B cell (primary cell): ENCODE measurements at regions not wholly inside any gene's neighbourhood (a gene's known extent, or its start where the extent isn't known, plus 50 kb on each side); places are given as distances from the start of the nearest gene placed in this dataset.

Experiments
- ATAC-seq: fragments of 200-7000 bp; cut with Tn5 transposase; one replicate; pipeline ENCODE4 v1.10.0; 2021; ENCODE audit warnings: low read depth, mild to moderate bottlenecking, moderate number of reproducible peaks, moderate library complexity
- CTCF ChIA-PET: fragments of 350-600 bp; sonication (Branson Sonifier 250); formaldehyde crosslinking; loops from one replicate; lab custom pipeline; 2021; ENCODE audit warnings: antibody characterized with exemption, inconsistent platforms; lab: Charles Lee
- POLR2A ChIA-PET: fragments of 350-600 bp; sonication (Branson Sonifier 250); formaldehyde crosslinking; loops from one replicate; lab custom pipeline; 2021; ENCODE audit warnings: antibody characterized with exemption; lab: Charles Lee
- DNase-seq: peaks from one replicate; pipeline ENCODE4 v3.0.0; 2013
- H2AFZ ChIP-seq: 2 replicates; pipeline ENCODE4 v1.6.1; 2012; ENCODE audit warnings: mild to moderate bottlenecking, low read depth, low read length; ENCODE audit not compliant: insufficient read depth, poor library complexity, severe bottlenecking
- H3K27ac ChIP-seq, 2 donors: 1 replicate in 1 of 2; 2 replicates in 1 of 2; pipeline ENCODE4 v1.5.1; 2012 to 2013; ENCODE audit warnings: low read length in 2 of 2, mild to moderate bottlenecking in 2 of 2, moderate library complexity in 1 of 2
- H3K27me3 ChIP-seq, 4 experiments: fragments of 200-600 bp in 1 of 4; sonication (generic) in 1 of 4; replicated peaks in 1 of 4; 1 replicate in 2 of 4; 2 replicates in 2 of 4; pipeline versions ENCODE4 v1.6.1 to v1.7.0; 2013 to 2016; ENCODE audit warnings: low read length in 3 of 4, mild to moderate bottlenecking in 2 of 4, mixed read lengths in 1 of 4, moderate library complexity in 1 of 4; ENCODE audit not compliant: insufficient read depth in 4 of 4, control insufficient read depth in 3 of 4; ENCODE audit errors: control extremely low read depth in 1 of 4
- H3K36me3 ChIP-seq, 2 experiments: replicated peaks in 1 of 2; 1 replicate in 1 of 2; 2 replicates in 1 of 2; pipeline versions ENCODE4 v1.6.1 to v1.7.1; 2013; ENCODE audit warnings: low read length in 1 of 2; ENCODE audit not compliant: insufficient read depth in 2 of 2, control insufficient read depth in 1 of 2; ENCODE audit errors: control extremely low read depth in 1 of 2, extremely low read depth in 1 of 2
- H3K4me1 ChIP-seq, 2 donors: fragments of 200-600 bp in 1 of 2; sonication (generic) in 1 of 2; 1 replicate in 1 of 2; 2 replicates in 1 of 2; pipeline versions ENCODE4 v1.5.1 to v1.6.1; 2013 to 2017; ENCODE audit warnings: low read length in 2 of 2; ENCODE audit not compliant: control insufficient read depth in 2 of 2, insufficient read depth in 2 of 2
- H3K4me2 ChIP-seq: replicated peaks from 2 replicates; pipeline ENCODE3; 2012; ENCODE audit warnings: mild to moderate bottlenecking, low read depth, low read length; ENCODE audit not compliant: poor library complexity, severe bottlenecking
- H3K4me3 ChIP-seq, 5 experiments: fragments of 200-600 bp in 1 of 5; sonication (generic) in 1 of 5; 1 replicate in 3 of 5; 2 replicates in 2 of 5; pipeline versions ENCODE4 v1.5.1 to v1.7.0; 2011 to 2016; ENCODE audit warnings: low read length in 4 of 5, mild to moderate bottlenecking in 4 of 5, low read depth in 2 of 5, control low read depth in 1 of 5, moderate library complexity in 1 of 5; ENCODE audit not compliant: insufficient read depth in 1 of 5; ENCODE audit errors: control extremely low read depth in 1 of 5, extremely low read depth in 1 of 5
- H3K79me2 ChIP-seq: fragments of 200-600 bp; sonication (generic); one replicate; pipeline ENCODE4 v1.6.0; 2016; ENCODE audit warnings: low read length; ENCODE audit not compliant: control insufficient read depth, insufficient read depth
- H3K9ac ChIP-seq: fragments of 200-600 bp; sonication (generic); 2 replicates; pipeline ENCODE4 v1.6.1; 2017; ENCODE audit warnings: mild to moderate bottlenecking, low read length, moderate library complexity
- H3K9me3 ChIP-seq, 3 donors: one replicate each; pipeline versions ENCODE4 v1.6.1 to v1.7.1; 2013; ENCODE audit warnings: low read length in 2 of 3; ENCODE audit not compliant: control insufficient read depth in 2 of 3, insufficient read depth in 1 of 3; ENCODE audit errors: control extremely low read depth in 1 of 3
- H4K20me1 ChIP-seq: 2 replicates; pipeline ENCODE4 v1.6.0; 2012; ENCODE audit warnings: mild to moderate bottlenecking, low read length; ENCODE audit not compliant: insufficient read depth, control insufficient read depth, poor library complexity, severe bottlenecking
- H3K27ac Mint-ChIP-seq: one replicate; pipeline ENCODE4 v1.8.0; 2021; ENCODE audit warnings: mixed read lengths
- H3K27me3 Mint-ChIP-seq: one replicate; pipeline ENCODE4 v1.8.0; 2021; ENCODE audit warnings: mixed read lengths
- H3K4me1 Mint-ChIP-seq: one replicate; pipeline ENCODE4 v1.8.0; 2021; ENCODE audit warnings: mixed read lengths
- H3K4me3 Mint-ChIP-seq: one replicate; pipeline ENCODE4 v1.8.0; 2021; ENCODE audit warnings: mixed read lengths
- H3K9me3 Mint-ChIP-seq: one replicate; pipeline ENCODE4 v1.8.0; 2022; ENCODE audit warnings: mixed read lengths; ENCODE audit not compliant: insufficient read depth
- EZH2 ChIP-seq: IDR thresholded peaks from 2 replicates; pipeline ENCODE4 v1.6.1; 2012; ENCODE audit warnings: borderline replicate concordance, low read depth, mild to moderate bottlenecking, moderate library complexity, low read length; ENCODE audit not compliant: insufficient read depth, poor library complexity, severe bottlenecking
- WGBS: methylation state at CpG from one replicate; pipeline ENCODE4 v1.1.5; 2013; ENCODE audit warnings: missing lambda C conversion rate; ENCODE audit not compliant: insufficient coverage; 5-methylcytosine and 5-hydroxymethylcytosine counted together
- intact Hi-C: fragments of 100-400 bp; cut with micrococcal nuclease; formaldehyde crosslinking; loops from one replicate; pipeline ENCODE4 v1.10.0; 2022
- TF ChIP-seq, protein P1 (sequence below): fragments of 200-600 bp; IDR thresholded peaks from one replicate; pipeline ENCODE4 v1.8.0; 2022; ENCODE audit warnings: antibody characterized with exemption, mild to moderate bottlenecking

DNA sequence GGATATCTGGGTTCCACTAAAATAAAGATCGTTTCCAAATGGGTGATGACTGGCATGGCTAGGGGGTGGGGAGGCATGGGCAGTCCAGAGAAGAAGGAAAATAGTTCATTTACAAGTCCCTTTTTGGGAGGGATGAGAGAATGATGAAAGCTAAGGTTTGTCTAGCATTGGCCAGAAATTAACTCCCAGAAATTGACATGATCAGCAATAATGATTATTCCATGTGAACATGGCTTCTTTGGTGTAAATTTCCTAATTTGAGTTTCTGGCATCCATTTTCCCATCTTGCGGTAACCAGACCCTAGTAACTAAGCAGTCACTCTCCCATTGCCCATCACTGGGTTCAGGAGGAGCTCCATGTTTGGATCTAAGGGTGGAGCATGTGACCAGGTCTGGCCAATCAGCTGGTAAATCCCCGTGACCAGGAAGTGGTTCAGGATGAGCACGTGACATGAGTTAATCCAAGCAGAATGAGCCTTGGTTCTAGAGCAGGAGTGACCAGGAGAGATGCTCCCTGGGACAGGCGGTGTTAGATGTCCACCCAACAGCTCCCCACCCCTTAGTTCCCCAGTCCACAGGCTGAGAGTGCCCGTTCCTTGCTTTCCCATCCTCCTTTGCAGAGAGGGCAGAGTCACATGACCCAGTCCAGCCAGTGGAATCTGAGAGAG, 512.7 kb downstream of the PREX1 start:
- Mint-ChIP-seq H3K27ac (no peak overlapping the region), H3K4me1 (no peaks in the 10 kb centered on the region), H3K9me3 (no peaks in the 10 kb centered on the region), H3K4me3 (no peak overlapping the region), H3K27me3 (peaks cover 25% of the 10 kb centered on the region)
- Histone ChIP-seq H3K9me3 (peaks cover 0 to 4% (median 0%) of the 10 kb centered on the region in 3 donors), H3K36me3 (no peaks in the 10 kb centered on the region), H3K4me1 (no peaks in the 10 kb centered on the region), H3K4me2 (no peak overlapping the region), H3K9ac (no peak overlapping the region), H3K79me2 (no peaks in the 10 kb centered on the region), H4K20me1 (no peaks in the 10 kb centered on the region), H3K27ac (no peak overlapping the region), H2AFZ (no peak overlapping the region), H3K4me3 (no peak overlapping the region), H3K27me3 (peaks cover 0 to 3% (median 0%) of the 10 kb centered on the region in 4 experiments)
- no peak for DNase-seq
- intact Hi-C loops, result no loop called here
- TF ChIP-seq, protein P1, sequence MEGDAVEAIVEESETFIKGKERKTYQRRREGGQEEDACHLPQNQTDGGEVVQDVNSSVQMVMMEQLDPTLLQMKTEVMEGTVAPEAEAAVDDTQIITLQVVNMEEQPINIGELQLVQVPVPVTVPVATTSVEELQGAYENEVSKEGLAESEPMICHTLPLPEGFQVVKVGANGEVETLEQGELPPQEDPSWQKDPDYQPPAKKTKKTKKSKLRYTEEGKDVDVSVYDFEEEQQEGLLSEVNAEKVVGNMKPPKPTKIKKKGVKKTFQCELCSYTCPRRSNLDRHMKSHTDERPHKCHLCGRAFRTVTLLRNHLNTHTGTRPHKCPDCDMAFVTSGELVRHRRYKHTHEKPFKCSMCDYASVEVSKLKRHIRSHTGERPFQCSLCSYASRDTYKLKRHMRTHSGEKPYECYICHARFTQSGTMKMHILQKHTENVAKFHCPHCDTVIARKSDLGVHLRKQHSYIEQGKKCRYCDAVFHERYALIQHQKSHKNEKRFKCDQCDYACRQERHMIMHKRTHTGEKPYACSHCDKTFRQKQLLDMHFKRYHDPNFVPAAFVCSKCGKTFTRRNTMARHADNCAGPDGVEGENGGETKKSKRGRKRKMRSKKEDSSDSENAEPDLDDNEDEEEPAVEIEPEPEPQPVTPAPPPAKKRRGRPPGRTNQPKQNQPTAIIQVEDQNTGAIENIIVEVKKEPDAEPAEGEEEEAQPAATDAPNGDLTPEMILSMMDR, result no peak
- no peak for TF ChIP-seq EZH2
- POLR2A ChIA-PET, result no interaction called here
- 89% methylated on average over 3 of the region's 6 CpGs for WGBS
- CTCF ChIA-PET, result no interaction called here
- ATAC-seq, result no peak

DNA sequence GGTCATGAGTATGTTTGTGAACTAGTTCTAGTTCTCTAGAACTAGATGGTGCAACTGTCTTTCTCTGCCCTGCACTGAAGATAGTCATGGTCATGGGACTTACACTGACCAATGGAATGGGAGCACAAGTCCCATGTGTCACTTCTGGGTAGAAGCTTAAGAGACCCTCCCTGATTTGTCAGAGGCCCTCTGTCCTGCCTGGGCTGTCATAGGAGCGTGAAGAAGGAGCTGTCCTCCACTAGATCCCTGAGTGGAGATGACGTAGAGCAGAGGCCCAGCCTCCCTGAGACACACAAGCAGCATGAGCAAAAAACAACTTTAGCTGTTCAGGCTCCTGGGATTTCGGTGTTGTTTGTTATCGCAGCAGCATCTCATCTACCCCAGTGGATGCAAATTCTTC, 514.5 kb downstream of the PREX1 start:
- Mint-ChIP-seq H3K4me3 (no peak overlapping the region), H3K4me1 (no peaks in the 10 kb centered on the region), H3K27ac (no peak overlapping the region), H3K9me3 (no peaks in the 10 kb centered on the region), H3K27me3 (peaks cover 34% of the 10 kb centered on the region)
- Histone ChIP-seq H3K4me1 (no peaks in the 10 kb centered on the region), H3K79me2 (no peaks in the 10 kb centered on the region), H3K27me3 (peaks cover 0 to 9% (median 0%) of the 10 kb centered on the region in 4 experiments), H3K4me3 (no peak overlapping the region), H4K20me1 (no peaks in the 10 kb centered on the region), H3K9me3 (peaks cover 0 to 6% (median 0%) of the 10 kb centered on the region in 3 donors), H3K27ac (no peak overlapping the region), H3K4me2 (no peak overlapping the region), H3K9ac (no peak overlapping the region), H2AFZ (no peak overlapping the region), H3K36me3 (no peaks in the 10 kb centered on the region)
- intact Hi-C loops, result no loop called here
- no peak for DNase-seq
- WGBS, result 76% methylated on average over 2 of the region's 4 CpGs
- ChIA-PET CTCF (no interaction called here), POLR2A (no interaction called here)
- no peak for ATAC-seq
- TF ChIP-seq, protein P1, result no peak
- TF ChIP-seq EZH2, result no peak
